HG03095 (cell line): ENCODE measurements at regions not wholly inside any gene's neighbourhood (a gene's known extent, or its start where the extent isn't known, plus 50 kb on each side); places are given as distances from the start of the nearest gene placed in this dataset.
"Not testable (repeated sequence)": the region's sequence is repeated elsewhere in the genome, so short reads cannot be mapped to it uniquely, and the experiment has no call there.

Source experiments
- ATAC-seq: cut with Tn5 transposase; IDR thresholded peaks from one replicate; pipeline ENCODE4 v1.9.1; 2021; ENCODE audit warnings: moderate library complexity; ENCODE audit not compliant: unreplicated experiment

DNA sequence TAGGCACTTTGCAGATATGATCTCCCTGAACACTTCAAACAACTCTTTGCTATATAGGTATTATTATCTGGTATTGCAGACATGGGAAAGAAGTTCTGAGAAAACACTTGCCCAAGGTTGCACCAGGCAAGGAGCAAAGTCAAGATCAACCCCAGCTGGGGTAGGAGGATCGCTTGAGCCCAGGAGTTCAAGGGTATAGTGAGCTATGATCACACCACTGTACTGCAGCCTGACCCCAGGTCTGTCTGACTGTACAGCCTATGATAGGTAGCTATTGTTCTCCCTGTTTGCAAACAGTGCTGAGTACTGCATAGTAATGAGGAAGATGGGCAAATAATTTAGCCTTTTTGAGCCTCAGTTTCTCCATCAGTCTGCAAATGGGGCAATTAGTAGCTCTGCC lies 60.5 kb upstream of the GRK3 start:
- ATAC-seq: not testable (repeated sequence)

DNA sequence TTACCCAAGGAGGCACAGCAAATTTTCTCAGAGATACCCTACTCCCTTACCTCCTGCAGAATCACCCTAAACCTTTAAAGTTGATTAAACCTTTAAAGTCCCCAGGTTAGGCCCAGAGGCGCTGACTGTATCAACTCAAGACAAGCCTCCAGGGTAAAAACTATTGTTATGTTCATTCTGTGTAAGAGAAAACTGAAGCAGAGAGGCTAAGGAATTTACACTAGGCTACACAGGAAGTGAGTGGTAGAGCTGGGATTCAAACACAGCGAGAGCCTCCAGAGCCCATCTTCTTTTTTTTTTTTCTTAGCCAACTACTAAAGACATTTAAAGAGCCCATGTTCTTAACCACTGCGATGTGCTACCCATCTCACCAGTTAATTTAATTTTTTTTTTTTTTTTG lies 56.3 kb upstream of the GRK3 start:
- no peak for ATAC-seq

- ATAC-seq: no peak
Measured at GRCh38 chr22:25508761-25509321, 55.6 kb upstream of the GRK3 start.

DNA sequence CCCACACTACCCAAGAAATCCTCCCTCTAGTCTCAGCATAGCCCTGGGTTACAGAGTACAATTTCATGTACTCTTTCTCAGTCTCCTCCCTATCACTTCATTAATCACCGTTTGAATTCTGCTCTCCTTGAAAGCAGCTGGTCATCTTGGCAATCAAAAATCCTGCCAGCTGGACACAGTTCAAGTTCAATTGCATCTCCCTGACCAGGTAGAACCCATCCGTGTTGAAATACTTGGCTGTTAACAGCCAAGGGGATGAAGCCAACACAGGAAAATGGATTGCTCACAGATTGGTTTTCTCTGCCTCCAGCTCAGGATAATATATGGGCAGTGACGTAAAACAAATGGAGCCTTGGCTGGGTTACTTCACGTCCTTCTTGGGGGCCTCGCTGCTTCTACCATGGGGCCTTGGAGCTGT lies 55.1 kb upstream of the GRK3 start:
- ATAC-seq: no peak

DNA sequence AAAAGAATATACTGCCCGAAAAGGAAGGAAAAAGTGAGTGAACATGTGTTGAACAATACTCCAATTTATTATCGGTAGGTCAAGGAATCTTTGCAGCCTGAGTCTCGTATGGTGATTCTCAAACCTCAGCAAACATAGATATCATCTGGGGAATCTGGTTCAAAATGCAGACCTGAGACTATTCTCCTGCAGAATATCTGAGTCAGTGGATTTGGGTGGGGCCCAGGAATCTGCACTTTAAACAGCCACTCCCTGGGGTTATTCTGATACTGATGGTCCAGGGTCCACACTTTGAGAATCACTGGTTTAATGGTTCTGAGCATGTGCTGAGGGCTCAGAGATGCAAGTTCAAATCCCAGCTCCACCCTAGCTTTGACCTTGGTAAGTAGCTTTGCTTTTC lies 53.6 kb upstream of the GRK3 start:
- no peak for ATAC-seq

DNA sequence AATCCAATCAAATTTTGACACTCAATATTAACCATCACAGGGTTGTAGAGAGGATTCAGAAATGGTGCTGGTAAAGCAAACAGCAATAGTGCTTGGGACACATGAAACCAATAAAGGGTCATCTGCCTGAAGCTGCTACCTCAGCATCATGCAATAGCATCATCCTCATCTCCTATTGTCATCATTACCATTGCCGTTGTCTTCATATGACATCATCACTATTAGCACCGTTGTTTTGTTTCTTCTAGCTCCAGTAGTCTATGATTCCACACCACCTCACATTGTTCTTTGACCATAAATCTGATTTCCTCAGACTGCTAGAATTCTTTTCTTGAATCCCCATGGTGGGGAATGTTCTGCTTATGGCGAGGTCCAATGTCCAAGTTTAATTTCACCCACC lies 52.8 kb upstream of the GRK3 start:
- ATAC-seq: no peak

DNA sequence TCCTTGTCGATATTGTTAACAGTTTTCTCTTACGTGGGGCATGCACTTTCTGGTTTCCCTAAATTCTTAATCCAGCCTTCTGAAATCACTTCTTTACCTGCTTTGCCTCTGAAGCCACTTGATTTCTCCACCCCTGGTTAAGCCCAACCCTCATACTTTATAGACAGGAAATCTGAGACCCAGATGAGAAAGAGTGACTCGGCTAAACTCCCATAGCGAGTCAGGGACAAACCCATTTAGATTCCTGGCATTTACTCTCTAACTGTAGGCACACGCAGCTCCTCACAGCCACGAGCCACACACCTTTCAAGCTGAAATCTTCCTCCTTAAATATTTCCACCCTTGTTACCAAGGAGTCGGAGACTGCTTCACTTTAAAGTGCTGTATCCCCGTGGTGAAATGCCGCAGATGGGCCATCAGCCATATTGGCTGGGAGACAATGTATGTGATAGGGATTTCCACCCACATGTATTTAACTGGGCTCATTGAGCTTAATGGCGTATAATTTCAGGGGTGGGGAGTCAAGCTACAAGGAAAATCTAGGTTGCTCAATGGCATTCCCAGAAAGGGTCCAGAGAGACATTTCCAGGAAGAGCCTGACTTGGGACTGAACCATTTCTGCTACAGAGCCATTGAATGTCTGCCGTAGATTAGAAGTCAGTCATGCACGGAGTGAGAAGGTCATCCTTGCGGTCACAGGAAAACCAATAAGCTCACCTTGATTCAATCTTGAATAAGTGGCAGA lies 49.9 kb upstream of the GRK3 start:
- no peak for ATAC-seq
